Mucosa of gallbladder (tissue), 1 donor: ENCODE measurements at regions not wholly inside any gene's neighbourhood (a gene's known extent, or its start where the extent isn't known, plus 50 kb on each side); places are given as distances from the start of the nearest gene placed in this dataset.
"Not testable (repeated sequence)": the region's sequence is repeated elsewhere in the genome, so short reads cannot be mapped to it uniquely, and the experiment has no call there.

ENCODE experiments used
- DNase-seq: peaks from one replicate; pipeline ENCODE4 v3.0.0-alpha.2; 2020; ENCODE audit warnings: low spot score
- donor health status: DM: no; HTN: no; CAD: no.

DNA sequence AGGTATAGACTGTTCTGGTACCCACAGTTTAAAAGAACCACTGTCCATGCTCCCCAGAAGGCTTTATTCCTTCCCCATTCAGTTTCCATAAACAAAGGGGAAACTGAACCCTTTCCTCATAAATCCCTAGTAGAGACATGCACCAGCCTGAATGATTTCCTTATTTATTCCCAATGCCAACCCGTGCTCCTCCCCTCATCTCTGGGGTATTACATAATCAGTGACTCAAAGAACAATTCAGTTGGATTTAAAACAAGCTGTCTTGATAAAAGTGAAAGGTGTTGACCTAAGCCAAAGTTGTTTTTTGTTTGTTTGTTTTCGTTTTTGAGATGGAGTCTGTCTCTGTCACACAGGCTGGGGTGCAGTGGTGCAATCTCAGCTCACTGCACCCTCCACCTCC, 418.5 kb upstream of the CNTNAP5 start:
- no peak for DNase-seq

DNA sequence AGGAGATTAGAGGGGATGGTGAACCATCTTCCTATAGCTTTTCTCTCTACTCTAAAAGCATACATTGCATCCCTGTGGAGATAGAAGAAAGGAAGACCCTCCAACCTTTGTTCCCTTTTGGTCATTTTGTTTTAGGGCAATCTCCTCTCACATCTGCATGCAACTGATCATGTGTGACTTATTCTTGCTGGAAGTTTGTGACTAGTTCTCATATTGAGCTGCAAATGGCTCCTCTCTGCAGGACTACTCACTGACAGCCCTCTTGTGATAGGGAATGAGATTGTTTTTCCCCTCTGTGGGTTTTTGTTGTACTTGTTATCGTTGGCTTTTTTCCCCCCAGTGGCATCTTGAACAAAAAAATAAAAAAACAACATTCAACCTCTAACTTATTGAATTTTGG, 416.0 kb upstream of the CNTNAP5 start:
- no peak for DNase-seq

DNA sequence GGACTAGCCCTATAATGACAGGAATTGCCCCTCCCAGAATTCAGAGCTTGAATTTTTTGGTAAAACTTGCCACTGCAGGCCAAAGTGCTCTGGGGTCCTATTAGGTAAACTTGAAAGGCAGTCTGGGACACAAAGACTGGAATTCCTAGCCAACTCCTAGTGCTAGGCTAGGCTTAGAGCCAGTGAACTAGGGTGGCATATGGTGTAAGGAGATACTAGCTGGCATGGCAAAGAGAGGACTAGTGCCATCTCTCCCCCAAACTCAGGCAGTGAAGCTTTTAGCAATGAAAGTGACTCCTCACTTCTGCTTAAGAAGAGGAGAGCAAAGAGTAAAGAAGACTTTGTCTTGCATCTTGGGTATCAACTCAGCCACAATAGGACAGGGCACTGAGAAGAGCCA, 410.5 kb upstream of the CNTNAP5 start:
- no peak for DNase-seq

DNA sequence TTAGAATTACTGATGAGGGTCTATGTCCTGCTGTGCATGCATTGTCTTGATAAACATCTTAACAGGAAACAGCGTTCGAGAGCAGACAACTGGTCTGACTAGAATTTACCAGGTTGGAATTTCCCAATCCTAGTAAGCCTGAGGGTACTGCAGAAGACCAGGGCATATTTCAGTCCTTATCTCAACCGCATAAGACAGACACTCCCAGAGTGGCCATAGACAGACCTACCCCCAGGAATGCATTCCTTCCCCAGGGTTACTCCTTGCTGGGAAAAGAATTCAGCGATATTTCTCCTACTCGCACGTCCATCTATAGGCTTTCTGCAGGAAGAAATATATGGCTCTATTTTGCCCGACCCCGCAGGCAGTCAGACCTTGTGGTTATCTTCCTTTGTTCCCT, 406.4 kb upstream of the CNTNAP5 start:
- not testable (repeated sequence) for DNase-seq

DNA sequence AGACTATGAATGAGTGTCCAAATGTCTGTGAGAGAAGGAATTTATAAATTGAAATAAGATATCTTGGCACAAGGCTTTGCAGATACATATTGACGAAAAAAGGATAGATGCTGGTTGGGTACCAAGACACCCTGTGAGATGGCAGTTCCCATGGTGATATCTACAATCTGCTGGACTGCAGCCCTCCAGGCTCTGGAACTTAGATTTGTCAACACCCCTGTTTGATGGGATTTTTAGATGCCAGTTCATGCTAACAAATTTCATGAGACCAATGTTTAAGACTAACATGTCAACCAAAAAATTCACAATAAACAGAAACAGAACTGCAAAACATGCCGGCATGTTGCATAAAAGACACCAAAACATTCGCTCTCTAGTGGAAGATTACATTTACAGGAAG, 400.3 kb upstream of the CNTNAP5 start:
- DNase-seq: no peak

DNA sequence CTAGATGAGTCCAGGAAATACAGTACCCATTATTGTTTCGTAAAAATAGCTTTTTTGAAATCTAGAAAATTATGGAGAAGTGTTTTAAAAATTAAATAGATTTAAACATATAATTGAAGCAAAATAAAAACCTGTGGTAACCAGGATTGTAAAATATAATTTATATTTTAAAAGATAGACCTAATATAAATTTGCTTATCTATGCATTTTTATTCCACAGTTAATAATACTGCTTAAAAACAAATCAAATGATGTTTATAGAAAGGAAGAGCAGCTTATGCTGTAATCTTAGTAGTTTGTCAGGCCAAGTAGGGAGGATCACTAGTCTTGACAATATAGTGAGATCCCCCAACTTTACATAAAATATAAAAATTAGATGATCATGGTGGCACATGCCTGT, 388.9 kb upstream of the CNTNAP5 start:
- DNase-seq: no peak

DNA sequence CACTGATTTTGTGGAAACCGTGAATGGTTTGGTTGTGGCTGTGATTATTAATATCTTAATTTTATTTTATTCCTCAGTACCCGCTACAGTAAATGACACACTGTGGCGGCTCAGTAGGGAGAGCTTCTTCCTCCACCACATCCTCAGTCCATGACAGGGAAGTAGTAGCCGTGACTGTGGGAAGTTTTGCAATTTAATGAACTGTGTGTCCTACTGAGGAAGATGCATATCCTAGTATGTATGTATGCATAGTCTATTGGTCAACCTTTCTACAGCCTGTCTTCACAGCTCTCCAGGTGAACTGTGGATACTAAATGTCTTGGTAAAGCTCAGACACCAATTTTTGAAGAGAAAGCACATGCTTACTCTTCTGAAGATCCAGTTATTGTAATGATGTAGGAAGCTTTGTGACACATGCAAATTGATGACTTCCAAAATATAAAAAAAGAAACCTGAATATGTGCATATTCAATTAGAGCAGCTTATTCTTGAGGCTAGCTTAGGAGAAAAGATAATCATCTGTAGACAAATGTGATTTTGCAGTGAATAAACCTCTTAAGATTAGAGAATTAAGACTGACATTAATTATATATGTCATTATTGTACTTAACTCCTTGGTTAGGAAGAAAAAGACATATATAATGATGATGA, 384.3 kb upstream of the CNTNAP5 start:
- no peak for DNase-seq

DNA sequence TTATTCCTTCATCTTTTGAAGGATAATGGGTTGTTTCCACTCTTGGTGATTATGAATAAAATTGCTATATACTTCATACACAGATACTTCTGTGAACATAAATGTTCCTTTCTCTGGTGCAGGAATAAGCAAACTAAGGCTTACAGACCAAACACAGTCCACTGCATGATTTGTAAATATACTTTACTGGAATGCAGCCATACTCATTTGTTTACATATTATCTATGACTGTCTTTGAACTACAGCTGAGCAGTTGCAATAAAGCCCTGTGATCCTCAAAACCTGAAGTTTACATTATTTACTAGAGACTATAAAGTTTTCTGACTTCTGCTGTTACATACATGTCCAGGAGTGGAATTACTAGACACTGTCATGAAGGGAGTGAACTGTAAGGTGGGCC, 381.0 kb upstream of the CNTNAP5 start:
- no peak for DNase-seq

DNA sequence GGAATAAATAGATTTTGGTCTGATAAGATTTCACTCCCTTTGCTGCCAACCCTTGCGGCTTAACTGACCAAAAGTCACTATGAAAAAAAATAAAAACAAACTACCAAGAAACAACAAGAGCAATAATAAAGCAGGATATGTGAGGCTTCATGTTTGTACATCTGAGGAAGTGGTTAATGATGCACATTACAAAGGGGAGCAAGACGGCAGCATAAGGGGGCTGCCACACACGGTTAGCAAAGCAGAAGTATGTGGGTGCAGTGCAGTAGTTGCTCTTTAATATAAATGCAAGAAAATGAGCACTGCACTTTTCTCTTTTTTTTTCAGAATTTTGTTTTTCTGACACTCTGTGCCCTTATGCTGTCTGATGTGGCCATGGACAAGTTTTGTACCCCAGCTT, 377.1 kb upstream of the CNTNAP5 start:
- no peak for DNase-seq

DNA sequence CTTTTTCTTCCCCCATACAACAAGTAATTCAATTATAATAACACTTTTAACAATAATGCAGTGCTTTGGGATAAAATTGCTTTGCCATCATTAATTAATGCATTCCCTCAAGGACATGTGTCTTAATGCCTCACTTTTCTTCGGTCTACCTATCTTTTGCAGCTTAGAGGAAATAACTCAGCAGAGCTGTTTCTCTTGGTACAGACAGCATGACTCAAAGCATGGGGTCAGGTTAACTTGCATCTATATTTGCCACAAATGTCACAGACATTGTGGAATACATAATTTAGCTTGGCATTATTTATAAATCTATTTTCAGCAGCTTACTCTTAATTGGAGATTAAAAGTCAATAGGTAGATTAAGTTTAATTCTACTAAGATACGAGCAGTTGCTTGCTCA, 376.1 kb upstream of the CNTNAP5 start:
- DNase-seq: no peak

DNA sequence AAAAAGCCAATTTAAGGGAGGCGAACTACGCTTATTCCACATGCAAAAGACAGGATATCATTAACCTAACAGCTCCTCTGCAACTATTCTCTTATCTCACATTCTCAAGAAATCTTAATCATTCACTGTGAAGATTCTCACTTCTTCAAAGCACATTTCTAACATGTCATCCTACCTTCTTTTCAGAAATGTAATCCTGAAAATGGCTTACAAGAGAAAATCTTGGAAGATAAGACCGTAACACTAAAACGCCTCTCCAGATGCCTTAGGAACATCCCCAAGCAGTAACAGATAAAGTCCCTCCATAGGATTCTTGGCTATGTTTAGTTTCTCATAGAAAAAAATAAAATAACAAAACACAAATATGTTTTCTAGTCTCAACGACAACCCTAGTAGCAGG, 373.9 kb upstream of the CNTNAP5 start:
- DNase-seq: no peak

DNA sequence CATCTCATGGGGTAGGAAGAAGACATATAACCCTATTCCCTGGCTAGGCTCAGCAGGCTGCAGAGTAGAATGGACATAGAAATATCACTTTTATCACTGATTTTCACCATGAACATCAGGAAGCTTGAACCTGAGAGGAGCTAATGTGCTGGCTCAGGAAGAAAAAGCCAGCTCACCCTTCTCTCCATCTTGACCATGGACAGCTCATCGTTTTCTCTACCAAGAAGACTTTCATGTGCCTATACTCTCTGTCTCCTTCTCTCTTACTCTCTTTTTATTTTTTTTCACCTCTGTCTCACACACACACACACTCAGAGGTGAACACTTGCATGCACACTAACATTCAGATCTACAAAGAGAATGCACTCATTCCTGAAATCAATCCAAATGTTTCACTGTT, 372.8 kb upstream of the CNTNAP5 start:
- no peak for DNase-seq

DNA sequence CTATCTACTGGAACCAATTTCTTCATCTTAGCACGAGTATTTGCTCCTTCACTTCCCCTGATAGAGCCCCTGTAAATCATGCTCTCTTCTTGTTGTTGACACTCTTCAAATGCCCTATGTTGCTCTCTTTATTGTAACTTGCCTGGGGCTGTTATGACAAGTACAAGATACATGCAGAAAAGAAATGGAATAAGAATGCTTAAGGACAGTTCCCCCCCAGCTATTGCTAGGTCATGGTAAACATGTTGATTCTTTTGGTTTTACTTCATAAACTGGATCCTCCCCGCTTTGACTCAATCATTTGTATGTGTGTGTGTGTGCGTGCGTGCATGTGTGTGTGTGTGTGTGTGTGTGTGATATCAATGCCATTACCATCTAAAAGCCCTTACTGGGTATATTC, 368.5 kb upstream of the CNTNAP5 start:
- no peak for DNase-seq

DNA sequence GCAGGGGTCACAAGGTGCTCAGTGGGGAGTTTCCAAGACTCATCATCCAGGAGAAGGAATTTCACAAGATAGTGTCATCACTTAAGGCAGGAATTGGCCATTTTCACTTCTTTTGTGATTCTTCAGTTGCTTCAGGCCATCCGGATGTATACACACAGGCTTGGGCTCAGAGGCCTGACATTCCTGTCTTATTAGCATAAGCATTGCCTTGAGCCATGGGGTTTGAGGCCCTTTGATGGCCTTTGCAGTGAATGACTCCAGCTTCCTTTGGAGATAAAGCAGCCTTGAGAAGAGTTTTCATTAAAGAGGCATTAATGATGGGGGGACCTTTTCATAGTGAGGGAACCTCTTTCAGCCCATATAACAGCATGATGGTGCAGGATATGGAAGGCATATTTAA, 366.0 kb upstream of the CNTNAP5 start:
- no peak for DNase-seq

DNA sequence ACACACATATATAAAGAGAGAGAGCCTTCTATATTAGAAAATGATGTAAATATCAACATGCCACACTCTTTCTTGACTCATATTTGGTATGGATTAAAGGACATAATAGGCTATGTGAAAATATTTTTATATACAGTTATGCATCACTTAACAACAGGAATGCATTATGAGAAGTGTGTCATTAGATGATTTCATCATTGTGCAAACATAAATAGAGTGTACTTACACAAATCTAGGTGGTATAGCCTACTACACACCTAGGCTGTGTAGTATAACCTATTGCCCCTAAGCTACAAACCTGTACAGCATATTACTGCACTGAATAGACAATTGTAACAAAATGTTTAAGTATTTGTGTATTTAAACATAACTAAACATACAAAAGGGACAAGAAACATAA, 354.8 kb upstream of the CNTNAP5 start:
- DNase-seq: no peak

DNA sequence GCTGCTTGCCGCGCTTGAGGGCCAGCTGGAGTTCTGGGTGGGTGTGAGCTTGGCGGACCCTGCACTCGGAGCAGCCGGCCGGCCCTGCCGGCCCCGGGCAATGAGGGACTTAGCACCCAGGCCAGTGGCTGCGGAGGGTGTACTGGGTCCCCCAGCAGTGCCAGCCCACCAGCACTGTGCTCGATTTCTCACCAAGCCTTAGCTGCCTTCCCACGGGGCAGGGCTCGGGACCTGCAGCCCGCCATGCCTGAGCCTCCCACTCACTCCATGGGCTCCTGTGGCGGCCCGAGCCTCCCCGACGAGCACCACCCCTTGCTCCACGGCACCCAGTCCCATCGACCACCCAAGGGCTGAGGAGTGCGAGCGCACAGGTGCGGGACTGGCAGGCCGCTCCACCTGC, 341.3 kb upstream of the CNTNAP5 start:
- DNase-seq: not testable (repeated sequence)

DNA sequence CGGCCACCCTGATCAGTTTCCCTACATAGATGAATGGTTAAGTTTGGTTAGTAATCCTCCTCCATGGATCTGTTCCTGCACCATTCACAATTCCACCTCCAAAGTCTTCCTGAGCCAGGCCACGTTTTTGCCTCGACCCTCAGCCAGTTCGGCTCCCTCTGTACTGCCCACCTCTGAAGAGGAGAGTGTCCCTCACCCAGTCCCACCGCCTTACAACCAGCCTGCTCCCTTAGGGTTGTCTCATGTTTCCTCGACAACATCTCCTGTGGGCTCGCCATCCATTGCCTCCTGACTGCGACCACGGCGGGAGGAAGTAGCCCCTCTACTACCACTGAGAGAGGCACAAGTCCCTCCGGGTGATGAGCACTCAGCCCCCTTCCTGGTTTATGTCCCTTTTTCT, 338.0 kb upstream of the CNTNAP5 start:
- no peak for DNase-seq

DNA sequence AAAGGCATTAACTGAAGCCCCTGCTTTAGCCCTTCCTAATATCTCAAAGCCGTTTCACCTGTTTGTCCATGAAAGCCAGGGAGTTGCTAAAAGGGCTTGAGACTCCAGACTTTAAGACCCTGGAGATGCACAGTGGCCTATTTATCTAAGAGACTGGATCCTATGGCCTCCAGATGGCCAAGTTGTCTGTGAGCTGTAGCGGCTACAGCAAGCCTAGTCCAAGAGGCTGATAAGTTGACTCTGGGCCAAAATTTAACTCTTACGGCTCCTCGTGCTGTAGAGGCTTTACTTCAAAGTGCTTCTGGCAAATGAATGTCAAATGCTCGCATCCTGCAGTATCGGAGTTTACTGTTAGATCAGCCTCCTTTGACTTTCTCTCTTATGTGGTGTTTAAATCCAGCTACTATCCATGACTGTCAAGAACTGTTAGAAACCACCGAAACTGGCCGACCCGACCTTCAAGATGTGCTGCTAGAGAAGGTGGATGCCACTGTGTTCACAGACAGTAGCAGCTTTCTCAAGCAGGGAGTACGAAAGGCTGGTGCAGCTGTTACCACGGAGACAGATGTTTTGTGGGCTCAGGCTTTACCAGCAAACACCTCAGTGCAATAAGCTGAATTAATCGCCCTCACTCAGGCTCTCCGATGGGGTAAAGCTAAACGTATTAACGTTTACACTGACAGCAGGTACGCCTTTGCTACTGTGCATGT, 336.7 kb upstream of the CNTNAP5 start:
- DNase-seq: no peak

DNA sequence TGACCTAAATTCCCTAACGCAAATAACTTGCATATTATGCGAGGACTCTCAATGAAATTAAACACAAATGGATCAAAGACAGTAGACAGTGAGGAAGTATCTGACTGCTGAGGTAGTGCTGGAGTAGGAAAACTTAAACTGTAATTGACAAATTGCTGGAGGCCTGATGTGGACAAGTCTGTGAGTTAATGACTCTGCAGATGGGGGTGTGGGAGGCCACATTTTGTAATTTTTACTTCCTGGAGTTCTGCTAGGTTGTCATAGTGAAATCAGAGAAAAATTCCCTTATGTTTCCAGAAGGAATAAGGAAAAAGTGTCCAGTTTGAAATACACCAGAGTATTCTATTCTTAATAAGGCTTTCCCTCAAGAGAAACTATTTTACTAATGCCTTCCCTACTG, 333.0 kb upstream of the CNTNAP5 start:
- no peak for DNase-seq

DNA sequence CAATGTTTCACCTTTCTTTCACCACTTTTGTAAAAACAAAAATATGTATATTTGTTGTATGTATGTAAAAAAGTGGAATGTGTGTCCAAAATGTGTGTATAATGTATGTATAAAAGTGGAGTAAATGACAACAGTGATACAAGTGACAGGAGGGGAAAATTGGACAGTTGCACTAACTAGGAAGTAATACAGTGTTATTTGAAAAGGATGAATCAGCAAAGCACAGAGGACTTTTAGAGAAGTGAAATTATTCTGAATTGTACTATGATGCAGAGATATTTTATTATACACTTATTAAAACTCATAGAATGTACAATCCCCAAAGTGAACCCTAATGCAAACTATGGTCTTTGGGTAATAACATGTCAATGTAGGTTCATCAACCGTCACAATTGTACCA, 331.3 kb upstream of the CNTNAP5 start:
- DNase-seq: no peak

DNA sequence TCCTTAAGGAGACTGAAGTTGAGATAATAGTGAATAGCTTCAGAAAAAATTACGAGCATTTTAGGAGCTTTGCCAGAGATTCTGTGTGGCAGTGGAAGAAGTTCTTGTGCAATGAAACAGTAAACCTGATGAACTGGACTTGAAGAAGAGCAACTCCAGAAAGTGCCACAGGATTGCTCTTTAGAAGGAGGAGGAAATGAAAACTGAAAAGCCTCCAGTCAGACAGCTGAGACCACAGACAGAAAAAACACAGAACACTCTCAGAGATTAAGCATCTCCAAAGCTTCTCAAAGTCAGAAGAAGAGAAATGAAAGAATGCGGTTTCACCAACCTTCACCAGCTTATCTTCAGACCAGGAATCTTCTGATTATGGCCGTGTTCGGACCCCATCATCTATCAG, 329.7 kb upstream of the CNTNAP5 start:
- no peak for DNase-seq

DNA sequence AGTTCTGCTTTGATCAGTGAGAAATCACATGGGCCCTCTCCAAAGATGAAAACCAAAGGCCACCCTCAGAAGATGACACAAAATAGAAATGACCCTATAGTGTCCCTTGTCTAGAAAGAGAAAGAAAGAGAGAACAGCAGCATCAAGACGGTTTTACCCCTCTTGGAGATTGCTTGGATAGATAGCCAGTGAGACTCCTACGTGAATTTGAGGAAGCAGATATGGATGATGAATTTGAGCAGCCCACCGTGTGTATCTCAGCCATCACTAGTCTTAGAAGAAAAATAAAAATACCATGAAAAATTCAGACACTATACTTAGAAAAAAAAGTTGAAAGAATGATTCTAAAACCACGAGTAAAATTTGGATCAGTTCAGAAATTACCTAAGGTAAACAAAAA, 329.1 kb upstream of the CNTNAP5 start:
- no peak for DNase-seq

DNA sequence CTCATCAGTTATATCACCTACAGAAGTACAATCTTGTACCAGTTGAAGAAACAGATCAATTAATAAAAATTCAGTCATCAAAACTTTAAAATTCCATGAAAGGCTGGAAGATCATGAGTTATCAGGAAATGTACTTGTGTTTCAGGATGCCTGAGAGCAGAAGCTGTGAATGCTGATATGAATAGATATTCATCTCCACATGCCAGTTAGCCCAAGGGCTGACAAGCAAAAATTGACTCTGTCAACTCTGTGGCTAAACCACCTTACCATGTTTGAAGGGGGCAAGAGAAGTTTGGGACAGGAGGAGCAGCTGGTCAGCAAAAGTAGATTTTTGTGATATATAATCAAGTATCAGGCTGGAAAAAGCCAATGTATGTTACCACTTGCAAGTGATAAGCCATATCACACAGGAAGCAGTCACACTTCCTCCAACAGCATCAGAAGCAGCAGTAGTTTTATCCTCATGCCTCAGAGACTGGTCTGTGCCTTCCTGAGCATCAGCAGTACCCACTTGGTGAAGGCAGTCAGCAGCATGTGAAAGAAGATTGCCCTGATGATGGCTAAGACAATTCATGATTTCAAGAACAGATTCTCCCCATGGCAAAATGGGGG, 328.2 kb upstream of the CNTNAP5 start:
- no peak for DNase-seq
